MG63 (cell line): ENCODE measurements at regions not wholly inside any gene's neighbourhood (a gene's known extent, or its start where the extent isn't known, plus 50 kb on each side); places are given as distances from the start of the nearest gene placed in this dataset.

Experiments
- DNase-seq: peaks from one replicate; pipeline ENCODE4 v3.0.0-alpha.2; 2020
- H3K27me3 ChIP-seq: fragments of 250-450 bp; sonication (Bioruptor Pico); 2 replicates; pipeline ENCODE4 v1.5.1; 2020; ENCODE audit warnings: mild to moderate bottlenecking, moderate library complexity
- H3K36me3 ChIP-seq: fragments of 250-450 bp; sonication (Bioruptor Pico); 2 replicates; pipeline ENCODE4 v1.5.1; 2020; ENCODE audit warnings: mild to moderate bottlenecking, moderate library complexity
- H3K4me3 ChIP-seq: fragments of 250-450 bp; sonication (Bioruptor Pico); 2 replicates; pipeline ENCODE4 v1.5.1; 2020; ENCODE audit warnings: mild to moderate bottlenecking, moderate library complexity
- H3K9me3 ChIP-seq: fragments of 250-450 bp; sonication (Bioruptor Pico); 2 replicates; pipeline ENCODE4 v1.5.1; 2020; ENCODE audit warnings: mild to moderate bottlenecking, moderate library complexity

DNA sequence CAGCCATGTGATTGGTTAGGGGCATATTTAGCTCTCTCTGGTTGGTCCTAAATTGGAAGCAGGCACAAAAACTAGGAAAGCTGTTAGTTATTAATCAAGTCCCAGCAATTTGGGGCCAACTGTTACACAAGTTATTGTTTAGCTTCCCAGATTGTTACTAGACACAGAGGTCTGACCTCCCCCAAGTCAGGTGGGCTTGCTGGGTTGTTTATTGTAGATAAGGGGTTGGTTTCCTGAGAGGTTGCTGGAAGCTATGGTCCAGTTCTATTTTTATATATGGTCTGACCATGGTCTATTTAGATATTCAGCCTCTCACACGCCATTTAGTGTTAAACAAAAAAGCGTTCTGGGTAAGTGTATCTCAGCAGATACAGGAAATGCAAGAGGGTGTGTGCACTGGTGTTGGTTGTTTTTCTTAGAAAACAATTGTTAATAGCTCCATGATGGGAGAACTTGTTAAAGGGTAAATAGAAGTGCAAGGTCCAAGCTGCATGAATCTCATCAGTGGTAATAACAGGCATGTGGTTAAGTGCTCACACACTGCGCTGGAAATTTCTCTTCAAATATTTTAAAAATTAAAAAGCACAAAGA lies 150.0 kb downstream of the RAP2A start:
- Histone ChIP-seq H3K27me3 (no peaks in the 10 kb centered on the region), H3K9me3 (no peaks in the 10 kb centered on the region), H3K4me3 (no peak overlapping the region), H3K36me3 (no peaks in the 10 kb centered on the region)
- no peak for DNase-seq

DNA sequence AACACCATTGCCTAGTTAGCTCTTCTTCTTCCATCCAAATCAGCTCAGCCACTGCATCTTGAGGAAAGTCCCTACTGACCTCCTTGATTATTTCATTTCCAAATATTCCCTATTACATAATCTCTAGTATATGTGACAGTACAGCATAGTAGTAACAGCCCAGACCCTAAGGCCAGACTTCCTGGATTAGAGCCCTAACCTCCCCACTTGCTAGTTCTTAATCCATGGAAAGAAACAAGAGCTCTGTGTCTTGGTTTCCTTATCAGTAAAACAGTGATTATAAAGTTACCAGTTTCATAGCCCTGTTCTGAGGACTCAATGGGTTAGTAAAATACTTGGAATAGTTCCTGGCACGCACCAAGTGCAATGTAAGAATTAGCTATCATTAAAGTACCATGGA lies 153.0 kb downstream of the RAP2A start:
- no peak for DNase-seq
- Histone ChIP-seq H3K36me3 (no peaks in the 10 kb centered on the region), H3K9me3 (no peaks in the 10 kb centered on the region), H3K4me3 (no peak overlapping the region), H3K27me3 (no peaks in the 10 kb centered on the region)

DNA sequence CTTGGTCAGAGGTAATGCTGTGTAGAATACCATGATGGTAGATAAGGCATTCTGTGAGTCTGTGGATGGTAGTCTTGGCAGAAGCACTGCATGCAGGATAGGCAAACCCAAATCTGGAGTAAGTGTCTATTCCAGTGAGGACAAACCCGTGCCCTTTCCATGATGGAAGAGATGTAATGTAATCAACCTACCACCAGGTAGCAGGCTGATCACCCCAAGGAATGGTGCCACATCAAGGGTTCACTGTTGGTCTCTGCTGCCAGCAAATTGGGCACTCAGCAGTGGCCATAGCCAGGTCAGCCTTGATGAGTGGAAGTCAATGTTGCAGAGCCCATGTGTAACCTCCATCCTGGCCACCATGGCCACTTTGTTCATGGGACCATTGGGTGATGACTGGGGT lies 155.0 kb downstream of the RAP2A start:
- Histone ChIP-seq H3K9me3 (no peaks in the 10 kb centered on the region), H3K4me3 (no peak overlapping the region), H3K27me3 (no peaks in the 10 kb centered on the region), H3K36me3 (no peaks in the 10 kb centered on the region)
- DNase-seq, result no peak

DNA sequence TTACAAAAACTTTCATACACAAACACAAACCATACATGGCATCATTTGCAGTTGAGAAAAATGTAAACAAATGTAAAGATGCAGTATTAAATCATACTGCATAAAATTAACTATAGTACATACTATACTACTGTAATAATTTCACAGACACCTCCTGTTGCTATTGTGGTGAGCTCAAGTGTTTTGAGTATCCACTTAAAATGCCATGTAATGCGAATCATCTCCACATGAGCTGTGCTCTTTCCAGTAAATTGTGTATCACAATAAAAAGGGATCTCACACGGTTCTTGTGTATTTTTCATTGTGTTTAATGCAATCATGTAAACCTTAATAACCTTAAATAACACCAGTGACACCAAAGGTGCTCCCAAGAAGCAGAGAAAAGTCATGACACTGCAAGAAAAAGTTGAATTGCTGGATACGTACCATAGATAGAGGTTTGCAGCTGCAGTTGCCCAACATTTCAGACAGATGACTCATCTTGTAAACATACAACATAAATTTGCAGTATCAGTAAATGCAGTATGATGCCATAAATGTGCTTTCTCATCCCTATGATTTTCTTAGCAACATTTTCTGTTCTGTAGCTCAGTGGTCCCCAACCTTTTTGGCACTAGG lies 166.6 kb downstream of the RAP2A start:
- Histone ChIP-seq H3K36me3 (no peaks in the 10 kb centered on the region), H3K9me3 (peaks cover 9% of the 10 kb centered on the region)
- peak; percentile 19 for DNase-seq

DNA sequence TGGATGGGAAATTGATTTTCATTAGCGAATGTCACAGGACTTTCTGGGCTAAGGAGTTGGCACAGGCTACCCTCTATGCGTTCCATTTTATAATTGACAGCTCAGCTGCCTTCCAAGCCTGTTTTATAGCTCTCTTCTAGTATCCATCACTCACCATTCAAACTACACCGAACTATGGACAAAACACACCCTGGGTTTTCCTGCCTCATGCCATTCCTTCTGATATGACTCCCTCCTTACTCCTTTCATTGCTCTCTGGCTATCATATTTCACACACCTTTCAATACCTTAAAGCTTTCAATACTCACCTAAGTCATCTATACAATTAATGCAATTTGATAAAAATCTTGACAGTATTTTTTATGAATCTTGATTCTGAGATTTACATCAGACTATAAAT lies 181.3 kb downstream of the RAP2A start:
- no peaks in the 10 kb centered on the region for H3K9me3 ChIP-seq
- DNase-seq, result no peak
- H3K4me3 ChIP-seq, result no peak overlapping the region
- no peaks in the 10 kb centered on the region for H3K36me3 ChIP-seq
- peaks cover 9% of the 10 kb centered on the region for H3K27me3 ChIP-seq

More for the DNA sequence above, 166.6 kb downstream of the RAP2A start:
- H3K27me3 ChIP-seq, result no peaks in the 10 kb centered on the region; the same call in 1 of the 2 replicates
- H3K4me3 ChIP-seq, result no peak overlapping the region

DNA sequence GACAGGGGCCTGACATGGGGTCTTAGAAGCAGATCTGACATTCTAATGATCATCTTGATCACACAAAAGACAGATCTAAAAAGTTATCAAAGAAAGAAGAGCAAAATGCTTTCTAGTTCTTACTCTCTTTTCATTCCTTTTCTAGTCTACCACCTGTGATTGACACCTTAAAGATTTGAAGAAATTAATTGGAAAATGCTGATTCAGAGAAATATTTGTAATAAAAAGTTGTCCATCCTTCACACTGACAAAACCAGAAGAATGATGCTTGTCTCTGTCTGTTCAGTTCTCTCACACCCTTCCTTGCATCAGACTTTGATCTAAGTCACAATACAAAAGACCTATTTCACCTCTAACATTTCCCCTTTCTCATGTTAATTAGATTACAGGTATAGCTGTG lies 182.4 kb downstream of the RAP2A start:
- Histone ChIP-seq H3K9me3 (no peaks in the 10 kb centered on the region), H3K4me3 (no peak overlapping the region), H3K27me3 (peaks cover 9% of the 10 kb centered on the region), H3K36me3 (no peaks in the 10 kb centered on the region)
- DNase-seq, result no peak

GRCh38 chr13:97621025-97621424 lies 187.1 kb downstream of the RAP2A start:
- Histone ChIP-seq H3K36me3 (no peaks in the 10 kb centered on the region), H3K9me3 (no peaks in the 10 kb centered on the region), H3K27me3 (peaks cover 8% of the 10 kb centered on the region), H3K4me3 (no peak overlapping the region)
- no peak for DNase-seq

DNA sequence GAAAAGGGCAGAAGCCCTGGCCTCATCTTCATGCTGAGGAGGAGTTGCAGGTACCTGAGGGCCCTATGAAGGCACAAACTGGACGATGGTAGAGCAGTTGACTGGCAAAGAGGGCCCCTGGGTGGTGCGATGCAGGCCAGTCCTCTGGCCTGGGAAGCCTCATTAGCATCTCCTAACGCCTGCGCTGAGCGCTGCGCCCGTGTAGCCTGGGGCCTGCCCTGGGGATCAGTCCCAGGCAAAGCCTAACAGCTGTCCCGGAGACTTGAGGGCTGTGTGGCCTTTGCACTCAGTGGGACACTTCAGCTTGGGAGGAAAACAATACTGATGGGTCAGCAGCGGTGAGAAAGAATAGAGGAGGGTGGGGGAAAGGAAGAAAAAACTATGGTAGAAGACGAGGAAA lies 187.7 kb downstream of the RAP2A start:
- H3K36me3 ChIP-seq, result no peaks in the 10 kb centered on the region
- H3K27me3 ChIP-seq, result peaks cover 7% of the 10 kb centered on the region
- no peak overlapping the region for H3K4me3 ChIP-seq
- H3K9me3 ChIP-seq, result no peaks in the 10 kb centered on the region
- DNase-seq, result no peak

- Histone ChIP-seq H3K9me3 (no peaks in the 10 kb centered on the region), H3K36me3 (no peaks in the 10 kb centered on the region), H3K4me3 (no peak overlapping the region), H3K27me3 (no peaks in the 10 kb centered on the region; the same call in 1 of the 2 replicates)
- DNase-seq, result peak; percentile 87
These were observed 193.6 kb downstream of the RAP2A start for GRCh38 chr13:97627566-97627965.

DNA sequence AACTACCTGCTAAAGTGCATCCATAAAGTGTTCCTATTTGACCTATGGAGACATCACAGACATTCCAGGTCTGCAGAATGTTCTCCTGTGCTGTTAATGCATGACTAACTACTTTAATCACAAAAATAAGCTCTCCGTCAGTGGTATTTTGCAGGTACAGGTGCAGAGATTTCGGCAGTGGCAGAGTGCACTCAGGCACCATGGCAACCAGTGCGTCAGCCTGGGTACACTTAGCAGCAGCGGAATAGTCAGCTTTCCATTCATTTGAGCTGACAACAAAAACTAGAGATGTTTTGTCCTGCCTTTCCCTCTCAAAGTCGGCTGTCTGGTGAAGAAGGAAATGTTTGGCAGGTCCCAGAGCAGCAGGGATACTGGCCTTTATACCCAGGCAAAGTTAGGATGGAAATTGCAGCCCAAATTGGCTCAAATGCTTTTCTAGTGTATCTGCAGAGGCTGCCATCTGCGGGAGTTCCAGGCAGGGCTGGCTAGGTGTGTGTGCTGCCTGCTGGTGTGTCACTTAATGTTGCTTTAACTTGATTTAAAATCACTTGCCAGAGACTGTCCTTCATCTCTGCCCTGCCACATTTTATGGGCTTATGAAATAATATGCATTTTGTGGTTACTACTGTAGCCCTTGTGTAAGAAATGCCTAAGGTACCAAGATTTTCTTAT lies 195.8 kb downstream of the RAP2A start:
- no peak for DNase-seq
- no peaks in the 10 kb centered on the region for H3K9me3 ChIP-seq
- no peak overlapping the region for H3K4me3 ChIP-seq
- no peaks in the 10 kb centered on the region for H3K27me3 ChIP-seq
- H3K36me3 ChIP-seq, result no peaks in the 10 kb centered on the region

- DNase-seq, result no peak
- Histone ChIP-seq H3K9me3 (no peaks in the 10 kb centered on the region), H3K4me3 (no peak overlapping the region), H3K27me3 (no peaks in the 10 kb centered on the region), H3K36me3 (no peaks in the 10 kb centered on the region)
These were observed 196.8 kb downstream of the RAP2A start for GRCh38 chr13:97630725-97631124.

DNA sequence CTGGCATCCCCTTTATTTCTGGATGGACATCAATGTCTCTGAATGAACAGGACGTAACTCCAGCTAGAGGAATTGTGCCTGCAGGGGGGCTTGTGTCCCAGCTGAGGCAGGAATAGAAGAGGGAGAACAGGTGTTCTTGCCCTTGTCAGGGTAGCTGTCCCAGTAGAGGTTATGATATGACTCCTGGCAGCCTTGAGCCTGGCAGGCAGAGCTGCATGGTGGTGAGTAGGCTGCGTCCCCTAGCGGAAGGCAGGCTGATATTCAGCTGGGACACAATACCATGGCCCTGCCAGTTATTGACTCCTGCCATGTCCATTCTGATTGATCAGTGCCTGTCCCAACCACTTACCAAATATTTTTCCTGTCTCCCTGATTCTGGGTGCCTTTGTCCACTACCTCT lies 197.2 kb downstream of the RAP2A start:
- DNase-seq, result no peak
- Histone ChIP-seq H3K27me3 (no peaks in the 10 kb centered on the region), H3K4me3 (no peak overlapping the region)

DNA sequence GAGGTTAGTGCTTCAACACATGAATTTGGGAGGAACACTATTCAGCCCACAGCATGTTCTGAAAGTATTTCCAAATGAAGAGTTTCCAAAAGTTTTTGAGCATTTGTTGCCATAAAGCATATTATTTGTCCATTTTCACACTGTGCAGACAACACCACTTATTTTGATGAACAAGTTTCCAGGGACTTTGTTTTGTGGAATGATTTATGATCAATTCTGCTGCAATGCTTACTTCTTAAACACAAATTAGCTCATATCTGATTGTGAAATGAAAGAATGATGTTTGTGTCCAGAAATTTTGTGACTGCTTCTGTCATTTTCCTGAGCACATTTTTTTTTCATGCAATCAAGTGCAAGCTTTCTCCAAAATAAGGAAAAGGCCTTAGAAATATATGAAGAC lies 205.3 kb downstream of the RAP2A start:
- no peak for DNase-seq
- no peaks in the 10 kb centered on the region for H3K9me3 ChIP-seq
- H3K36me3 ChIP-seq, result no peaks in the 10 kb centered on the region
- no peaks in the 10 kb centered on the region for H3K27me3 ChIP-seq
- H3K4me3 ChIP-seq, result no peak overlapping the region

More for the DNA sequence above, 197.2 kb downstream of the RAP2A start:
- Histone ChIP-seq H3K36me3 (no peaks in the 10 kb centered on the region), H3K9me3 (no peaks in the 10 kb centered on the region)

DNA sequence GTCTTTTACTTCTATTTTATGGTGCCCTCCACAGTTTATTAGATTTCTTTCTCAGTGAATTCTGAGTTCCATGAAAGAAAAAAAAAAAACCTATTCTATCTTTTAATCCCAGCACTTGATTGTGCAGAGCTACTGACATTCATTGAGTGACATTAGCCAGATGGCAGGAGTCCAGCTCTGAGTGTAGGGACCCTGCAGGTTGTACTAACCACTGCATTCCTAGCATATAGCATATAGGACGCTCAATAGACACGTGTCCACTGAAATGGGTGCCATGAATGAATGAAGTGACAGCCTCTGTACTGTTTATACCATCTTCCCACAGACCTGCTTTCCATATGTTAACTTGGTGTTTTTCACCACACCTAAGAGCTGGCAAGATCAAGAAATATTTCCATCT lies 206.3 kb downstream of the RAP2A start:
- Histone ChIP-seq H3K4me3 (no peak overlapping the region), H3K9me3 (no peaks in the 10 kb centered on the region), H3K36me3 (no peaks in the 10 kb centered on the region), H3K27me3 (no peaks in the 10 kb centered on the region)
- no peak for DNase-seq

GRCh38 chr13:97648171-97648880 lies 214.4 kb downstream of the RAP2A start:
- H3K36me3 ChIP-seq, result no peaks in the 10 kb centered on the region
- H3K9me3 ChIP-seq, result no peaks in the 10 kb centered on the region
- no peak for DNase-seq
- no peak overlapping the region for H3K4me3 ChIP-seq
- H3K27me3 ChIP-seq, result no peaks in the 10 kb centered on the region

- no peak overlapping the region for H3K4me3 ChIP-seq
- H3K27me3 ChIP-seq, result no peaks in the 10 kb centered on the region
- H3K36me3 ChIP-seq, result no peaks in the 10 kb centered on the region
- H3K9me3 ChIP-seq, result no peaks in the 10 kb centered on the region
- DNase-seq, result no peak
These were observed 214.9 kb downstream of the RAP2A start for GRCh38 chr13:97648881-97649224.

GRCh38 chr13:97653443-97654140 lies 219.6 kb downstream of the RAP2A start:
- H3K27me3 ChIP-seq, result no peaks in the 10 kb centered on the region
- no peak overlapping the region for H3K4me3 ChIP-seq
- DNase-seq, result no peak
- no peaks in the 10 kb centered on the region for H3K36me3 ChIP-seq
- no peaks in the 10 kb centered on the region for H3K9me3 ChIP-seq
